GM19463 (cell line): ENCODE measurements at regions not wholly inside any gene's neighbourhood (a gene's known extent, or its start where the extent isn't known, plus 50 kb on each side); places are given as distances from the start of the nearest gene placed in this dataset.
"Not testable (repeated sequence)": the region's sequence is repeated elsewhere in the genome, so short reads cannot be mapped to it uniquely, and the experiment has no call there.

ENCODE experiments used
- ATAC-seq: cut with Tn5 transposase; IDR thresholded peaks from one replicate; pipeline ENCODE4 v1.9.1; 2021; ENCODE audit warnings: mild to moderate bottlenecking, moderate library complexity; ENCODE audit not compliant: unreplicated experiment

- no peak for ATAC-seq
Measured at GRCh38 chr21:35548904-35549615, 500.0 kb upstream of the RUNX1 start.

- ATAC-seq, result no peak
Measured at GRCh38 chr21:35547946-35548774, 499.1 kb upstream of the RUNX1 start.

GRCh38 chr21:35543746-35544145 is 494.6 kb upstream of the RUNX1 start:
- ATAC-seq, result no peak

GRCh38 chr21:35540950-35541638 is 492.0 kb upstream of the RUNX1 start:
- ATAC-seq, result no peak

- no peak for ATAC-seq
Measured at GRCh38 chr21:35538386-35538785, 489.3 kb upstream of the RUNX1 start.

- no peak for ATAC-seq
Measured at GRCh38 chr21:35537604-35538003, 488.5 kb upstream of the RUNX1 start.

- no peak for ATAC-seq
Measured at GRCh38 chr21:35533893-35534292, 484.8 kb upstream of the RUNX1 start.

- no peak for ATAC-seq
Measured at GRCh38 chr21:35530766-35531165, 481.7 kb upstream of the RUNX1 start.

- peak; percentile 55 for ATAC-seq
Measured at GRCh38 chr21:35529171-35529863, 480.2 kb upstream of the RUNX1 start.

- ATAC-seq, result peak; percentile 47
Measured at GRCh38 chr21:35528116-35529042, 479.3 kb upstream of the RUNX1 start.

- no peak for ATAC-seq
Measured at GRCh38 chr21:35527358-35527757, 478.3 kb upstream of the RUNX1 start.

GRCh38 chr21:35525443-35525842 is 476.3 kb upstream of the RUNX1 start:
- ATAC-seq, result no peak

GRCh38 chr21:35521852-35522505 is 472.9 kb upstream of the RUNX1 start:
- no peak for ATAC-seq

- no peak for ATAC-seq
Measured at GRCh38 chr21:35521293-35521692, 472.2 kb upstream of the RUNX1 start.

- ATAC-seq, result no peak
Measured at GRCh38 chr21:35520856-35521255, 471.8 kb upstream of the RUNX1 start.

GRCh38 chr21:35520302-35520701 is 471.2 kb upstream of the RUNX1 start:
- ATAC-seq, result no peak

- ATAC-seq, result no peak
Measured at GRCh38 chr21:35517865-35518264, 468.8 kb upstream of the RUNX1 start.

- not testable (repeated sequence) for ATAC-seq
Measured at GRCh38 chr21:35516292-35516691, 467.2 kb upstream of the RUNX1 start.

GRCh38 chr21:35512346-35512745 is 463.2 kb upstream of the RUNX1 start:
- ATAC-seq, result no peak
